RCC 7860 (cell line): ENCODE measurements at regions not wholly inside any gene's neighbourhood (a gene's known extent, or its start where the extent isn't known, plus 50 kb on each side); places are given as distances from the start of the nearest gene placed in this dataset.
A peak's percentile ranks its signal among the peaks of the same experiment; 100 is the strongest.
"Not testable (repeated sequence)": the region's sequence is repeated elsewhere in the genome, so short reads cannot be mapped to it uniquely, and the experiment has no call there.

Source experiments
- DNase-seq: peaks from one replicate; pipeline ENCODE4 v3.0.0-alpha.2; 2015; ENCODE audit warnings: low spot score
- FAIRE-seq: peaks from 2 replicates; lab custom pipeline; 2012; peaks lifted over from hg19 to GRCh38; lab: Jason Lieb, UNC

GRCh38 chr4:158122501-158122900 is 50.3 kb downstream of the GASK1B start:
- DNase-seq = no peak

GRCh38 chr4:158121161-158121579 is 51.7 kb downstream of the GASK1B start:
- peak; percentile 74 for FAIRE-seq
- peak; percentile 76 for DNase-seq

More at GRCh38 chr4:158122501-158122900, 50.3 kb downstream of the GASK1B start:
- FAIRE-seq = no peak

- FAIRE-seq, DNase-seq: not testable (repeated sequence)
These were observed 52.1 kb downstream of the GASK1B start for GRCh38 chr4:158120645-158121151.

GRCh38 chr4:158112611-158113010 is 60.2 kb downstream of the GASK1B start:
- no peak for FAIRE-seq
- DNase-seq = no peak

GRCh38 chr4:158111241-158111640 is 61.6 kb downstream of the GASK1B start:
- DNase-seq (no peak), FAIRE-seq (no peak)

- DNase-seq = no peak
These were observed 69.9 kb downstream of the GASK1B start for GRCh38 chr4:158102904-158103303.

GRCh38 chr4:158099686-158100085 is 73.1 kb downstream of the GASK1B start:
- DNase-seq (no peak), FAIRE-seq (no peak)

More at GRCh38 chr4:158102904-158103303, 69.9 kb downstream of the GASK1B start:
- no peak for FAIRE-seq

- no peak for FAIRE-seq
- no peak for DNase-seq
These were observed 74.0 kb downstream of the GASK1B start for GRCh38 chr4:158098802-158099201.

- FAIRE-seq (peak; percentile 90), DNase-seq (peak; percentile 89)
These were observed 78.3 kb downstream of the GASK1B start for GRCh38 chr4:158094413-158095134.

GRCh38 chr4:158090323-158090722 is 82.5 kb downstream of the GASK1B start:
- FAIRE-seq (no peak), DNase-seq (no peak)

GRCh38 chr4:158089897-158090296 is 82.9 kb downstream of the GASK1B start:
- DNase-seq, FAIRE-seq: not testable (repeated sequence)

- no peak for FAIRE-seq
- DNase-seq = no peak
These were observed 92.5 kb downstream of the GASK1B start for GRCh38 chr4:158080354-158080753.

GRCh38 chr4:158079661-158080060 is 93.2 kb downstream of the GASK1B start:
- DNase-seq = no peak
- FAIRE-seq = no peak

- FAIRE-seq (no peak), DNase-seq (no peak)
These were observed 95.0 kb downstream of the GASK1B start for GRCh38 chr4:158077835-158078234.

- FAIRE-seq (no peak), DNase-seq (no peak)
These were observed 98.0 kb downstream of the GASK1B start for GRCh38 chr4:158074851-158075250.

- FAIRE-seq = no peak
- no peak for DNase-seq
These were observed 100.9 kb downstream of the GASK1B start for GRCh38 chr4:158071931-158072330.

- no peak for FAIRE-seq
- no peak for DNase-seq
These were observed 104.8 kb downstream of the GASK1B start for GRCh38 chr4:158068068-158068467.

GRCh38 chr4:158067646-158068045 is 105.2 kb downstream of the GASK1B start:
- DNase-seq (no peak), FAIRE-seq (no peak)

- FAIRE-seq (no peak), DNase-seq (no peak)
These were observed 107.2 kb downstream of the GASK1B start for GRCh38 chr4:158065603-158066002.

GRCh38 chr4:158065176-158065575 is 107.6 kb downstream of the GASK1B start:
- DNase-seq (no peak), FAIRE-seq (no peak)

GRCh38 chr4:158056689-158057245 is 116.1 kb downstream of the GASK1B start:
- DNase-seq (no peak), FAIRE-seq (no peak)

GRCh38 chr4:158055668-158056067 is 117.2 kb downstream of the GASK1B start:
- DNase-seq = no peak
- FAIRE-seq = no peak
